ENCODE measurements at regions not wholly inside any gene's neighbourhood (a gene's known extent, or its start where the extent isn't known, plus 50 kb on each side); places are given as distances from the start of the nearest gene placed in this dataset.

GRCh38 chr1:208858738-208859137 lies 614.6 kb upstream of the PLXNA2 start:
- TF ChIP-seq CTCF (IDR thresholded peaks at IDR 0.05) (no peak), POLR2A (IDR thresholded peaks at IDR 0.05) (no peak)
- no peak for DNase-seq (ENCODE audit: low spot score in 2 of 2)
- WGBS, 2 donors: 86 to 88% methylated on average over 5 of the region's 5 CpGs

GRCh38 chr1:208864366-208864965 lies 620.3 kb upstream of the PLXNA2 start:
- no peak for TF ChIP-seq CTCF (IDR thresholded peaks at IDR 0.05)
- TF ChIP-seq POLR2A (IDR thresholded peaks at IDR 0.05): no peak
- intact Hi-C loops (cut with DNase I; ENCODE audit: low total_unique reads): no loop called here
- no peak for DNase-seq (ENCODE audit: low spot score in 2 of 2)
- WGBS, 2 donors: 65 to 67% methylated on average over 1 of the region's 1 CpG
- no peak overlapping the region for H3K4me3 ChIP-seq (ENCODE audit: low read depth, poor library complexity, severe bottlenecking)

More at GRCh38 chr1:208858738-208859137, 614.6 kb upstream of the PLXNA2 start:
- intact Hi-C loops (cut with DNase I; ENCODE audit: low total_unique reads): no loop called here
- H3K4me3 ChIP-seq (ENCODE audit: low read depth, poor library complexity, severe bottlenecking): no peak overlapping the region

- 89 to 92% methylated on average over 3 of the region's 3 CpGs for WGBS, 2 donors
- no peak for DNase-seq (ENCODE audit: low spot score in 2 of 2)
- TF ChIP-seq CTCF (IDR thresholded peaks at IDR 0.05) (no peak), POLR2A (IDR thresholded peaks at IDR 0.05) (no peak)
- H3K4me3 ChIP-seq (ENCODE audit: low read depth, poor library complexity, severe bottlenecking): no peak overlapping the region
- intact Hi-C loops (cut with DNase I; ENCODE audit: low total_unique reads): no loop called here
These were observed 622.3 kb upstream of the PLXNA2 start for GRCh38 chr1:208866386-208866955.

- 41 to 82% methylated on average over 2 of the region's 2 CpGs for WGBS, 2 donors
- H3K4me3 ChIP-seq (ENCODE audit: low read depth, poor library complexity, severe bottlenecking): no peak overlapping the region
- TF ChIP-seq CTCF (IDR thresholded peaks at IDR 0.05): no peak
- TF ChIP-seq POLR2A (IDR thresholded peaks at IDR 0.05): no peak
- DNase-seq (ENCODE audit: low spot score in 2 of 2): no peak
- intact Hi-C loops (cut with DNase I; ENCODE audit: low total_unique reads): no loop called here
These were observed 624.4 kb upstream of the PLXNA2 start for GRCh38 chr1:208868554-208868953.

GRCh38 chr1:208874915-208875314 lies 630.7 kb upstream of the PLXNA2 start:
- WGBS, 2 donors: 57 to 73% methylated on average over 1 of the region's 1 CpG
- H3K4me3 ChIP-seq (ENCODE audit: low read depth, poor library complexity, severe bottlenecking): no peak overlapping the region
- intact Hi-C loops (cut with DNase I; ENCODE audit: low total_unique reads): no loop called here
- no peak for TF ChIP-seq POLR2A (IDR thresholded peaks at IDR 0.05)
- TF ChIP-seq CTCF (IDR thresholded peaks at IDR 0.05): no peak
- DNase-seq (ENCODE audit: low spot score in 2 of 2): no peak

- WGBS, 2 donors: 75 to 96% methylated on average over 3 of the region's 3 CpGs
- intact Hi-C loops (cut with DNase I; ENCODE audit: low total_unique reads): no loop called here
- no peak for TF ChIP-seq POLR2A (IDR thresholded peaks at IDR 0.05)
- no peak for TF ChIP-seq CTCF (IDR thresholded peaks at IDR 0.05)
- DNase-seq (ENCODE audit: low spot score in 2 of 2): no peak
- no peak overlapping the region for H3K4me3 ChIP-seq (ENCODE audit: low read depth, poor library complexity, severe bottlenecking)
These were observed 634.8 kb upstream of the PLXNA2 start for GRCh38 chr1:208879022-208879421.

All from lower leg skin (tissue), 4 donors.